ENCODE measurements at regions not wholly inside any gene's neighbourhood (a gene's known extent, or its start where the extent isn't known, plus 50 kb on each side); places are given as distances from the start of the nearest gene placed in this dataset.

DNA sequence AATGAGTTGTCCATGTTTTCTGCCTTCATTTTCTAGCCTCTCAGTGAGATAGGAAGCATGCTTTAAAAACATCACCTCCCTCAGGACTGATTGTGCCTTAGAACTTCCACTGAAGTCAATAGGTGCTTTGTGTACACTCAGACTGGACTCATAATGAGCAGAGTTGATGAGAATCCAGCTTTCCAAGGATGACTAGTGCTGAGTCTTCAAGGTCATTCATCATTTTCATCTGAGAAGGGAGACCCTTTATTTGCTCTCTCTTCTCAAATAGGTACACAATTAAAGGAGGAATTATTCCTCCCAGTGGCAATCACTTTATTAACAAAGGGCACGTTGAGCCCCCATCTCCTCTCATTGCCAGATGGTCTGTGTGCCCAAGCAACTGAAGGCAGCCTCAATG is 210.9 kb upstream of the PRKD1 start:
- WGBS (ENCODE audit: missing lambda C conversion rate) = 0% methylated on average over 1 of the region's 1 CpG
- no peak for TF ChIP-seq POLR2AphosphoS2 (conservative IDR thresholded peaks at IDR 0.05; ENCODE audit: low read length)
- no peak overlapping the region for H3K4me2 ChIP-seq
- ATAC-seq (no peak), DNase-seq (ENCODE audit: low read depth in 1 of 2, low spot score in 1 of 2) (no peak), FAIRE-seq (no peak)
- H3K4me3 ChIP-seq = no peak overlapping the region
- no peak overlapping the region for H3K27ac ChIP-seq
- H3K4me1 ChIP-seq = no peaks in the 10 kb centered on the region
- POLR2A ChIA-PET = no interaction called here
- CTCF ChIA-PET = no interaction called here
- no peaks in the 10 kb centered on the region for H3K9me3 ChIP-seq

DNA sequence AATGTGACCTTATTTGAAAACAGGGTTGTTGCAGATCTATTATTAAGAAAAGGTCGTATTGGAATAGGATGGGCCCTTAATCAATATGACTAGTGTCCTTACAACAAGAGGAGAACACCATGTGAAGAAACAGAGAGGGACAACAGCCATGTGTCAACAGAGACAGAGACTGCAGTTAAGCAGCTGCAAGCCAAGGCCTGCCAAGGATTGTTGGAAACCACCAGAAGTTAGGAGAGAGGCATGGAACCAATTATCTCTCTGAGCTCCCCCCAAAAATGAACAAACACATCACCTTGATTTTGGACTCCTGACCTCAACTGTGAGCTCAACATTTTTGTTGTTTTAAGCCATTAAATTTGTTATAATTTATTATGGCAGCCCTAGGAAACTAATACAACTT is 214.6 kb upstream of the PRKD1 start:
- ChIA-PET POLR2A (no interaction called here), CTCF (no interaction called here)
- WGBS (ENCODE audit: missing lambda C conversion rate) = 0% methylated on average over 1 of the region's 1 CpG
- no peak for ATAC-seq
- H3K4me2 ChIP-seq = no peak overlapping the region
- DNase-seq (ENCODE audit: low read depth in 1 of 2, low spot score in 1 of 2) = no peak
- H3K4me3 ChIP-seq = no peak overlapping the region
- FAIRE-seq = no peak
- H3K27ac ChIP-seq = no peak overlapping the region
- no peak for TF ChIP-seq FOXS1 (CRISPR knock-in tag; IDR thresholded peaks at IDR 0.05)
- TF ChIP-seq EP300 (IDR thresholded peaks at IDR 0.05) = no peak
- TF ChIP-seq JUN (IDR thresholded peaks at IDR 0.05) = no peak
- no peak for TF ChIP-seq NFE2L2 (conservative IDR thresholded peaks at IDR 0.05; ENCODE audit: low read length)
- TF ChIP-seq RARB (CRISPR knock-in tag; IDR thresholded peaks at IDR 0.05) = no peak
- no peak for TF ChIP-seq ZC3H11A (IDR thresholded peaks at IDR 0.05)
- no peak for TF ChIP-seq FOSL2 (IDR thresholded peaks at IDR 0.05)
- TF ChIP-seq FOSL2 (CRISPR knock-in tag; IDR thresholded peaks at IDR 0.05) = no peak
- TF ChIP-seq POLR2AphosphoS2 (conservative IDR thresholded peaks at IDR 0.05; ENCODE audit: low read length) = no peak
- TF ChIP-seq, protein P1, sequence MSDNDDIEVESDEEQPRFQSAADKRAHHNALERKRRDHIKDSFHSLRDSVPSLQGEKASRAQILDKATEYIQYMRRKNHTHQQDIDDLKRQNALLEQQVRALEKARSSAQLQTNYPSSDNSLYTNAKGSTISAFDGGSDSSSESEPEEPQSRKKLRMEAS (IDR thresholded peaks at IDR 0.05) = no peak
- TF ChIP-seq HOXB5 (CRISPR knock-in tag; IDR thresholded peaks at IDR 0.05) = no peak
- TF ChIP-seq MAFK (IDR thresholded peaks at IDR 0.05; ENCODE audit: partially characterized antibody) = no peak
- no peak for TF ChIP-seq ESRRA (IDR thresholded peaks at IDR 0.05; ENCODE audit: borderline replicate concordance, low read length)
- TF ChIP-seq RFX5 (IDR thresholded peaks at IDR 0.05) = no peak
- no peak for TF ChIP-seq ZSCAN20 (CRISPR knock-in tag; IDR thresholded peaks at IDR 0.05)
- no peaks in the 10 kb centered on the region for H3K4me1 ChIP-seq
- no peaks in the 10 kb centered on the region; the same call in 2 of the 3 replicates for H3K9me3 ChIP-seq

GRCh38 chr14:30143627-30144026 is 216.0 kb upstream of the PRKD1 start:
- ChIA-PET CTCF (no interaction called here), POLR2A (no interaction called here)
- Histone ChIP-seq H3K4me2 (no peak overlapping the region), H3K27ac (no peak overlapping the region), H3K9me3 (no peaks in the 10 kb centered on the region; the same call in 2 of the 3 replicates), H3K4me3 (no peak overlapping the region), H3K4me1 (no peaks in the 10 kb centered on the region)
- no peak for FAIRE-seq
- no peak for ATAC-seq
- TF ChIP-seq EHMT2 (IDR thresholded peaks at IDR 0.05; ENCODE audit: low read depth) (no peak), BHLHE40 (IDR thresholded peaks at IDR 0.05; ENCODE audit: low read depth, low read length) (no peak), RCOR1 (IDR thresholded peaks at IDR 0.05; ENCODE audit: low read depth, low read length) (no peak), RNF2 (IDR thresholded peaks at IDR 0.05; ENCODE audit: borderline replicate concordance, low read depth) (no peak), ZSCAN20 (CRISPR knock-in tag; IDR thresholded peaks at IDR 0.05) (no peak), KDM1A (IDR thresholded peaks at IDR 0.05; ENCODE audit: low read depth) (no peak), CTCF (IDR thresholded peaks at IDR 0.05) (no peak), HMGXB4 (CRISPR knock-in tag; IDR thresholded peaks at IDR 0.05; ENCODE audit: borderline replicate concordance) (no peak), HEYL (CRISPR knock-in tag; IDR thresholded peaks at IDR 0.05) (no peak), NR3C1 (IDR thresholded peaks at IDR 0.05) (no peak), ESRRA (IDR thresholded peaks at IDR 0.05; ENCODE audit: borderline replicate concordance, low read length) (no peak), TFCP2L1 (CRISPR knock-in tag; IDR thresholded peaks at IDR 0.05) (no peak), HOXA7 (CRISPR knock-in tag; IDR thresholded peaks at IDR 0.05) (no peak)
- TF ChIP-seq, protein P2, sequence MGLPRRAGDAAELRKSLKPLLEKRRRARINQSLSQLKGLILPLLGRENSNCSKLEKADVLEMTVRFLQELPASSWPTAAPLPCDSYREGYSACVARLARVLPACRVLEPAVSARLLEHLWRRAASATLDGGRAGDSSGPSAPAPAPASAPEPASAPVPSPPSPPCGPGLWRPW (IDR thresholded peaks at IDR 0.05) = no peak
- TF ChIP-seq, protein P3, sequence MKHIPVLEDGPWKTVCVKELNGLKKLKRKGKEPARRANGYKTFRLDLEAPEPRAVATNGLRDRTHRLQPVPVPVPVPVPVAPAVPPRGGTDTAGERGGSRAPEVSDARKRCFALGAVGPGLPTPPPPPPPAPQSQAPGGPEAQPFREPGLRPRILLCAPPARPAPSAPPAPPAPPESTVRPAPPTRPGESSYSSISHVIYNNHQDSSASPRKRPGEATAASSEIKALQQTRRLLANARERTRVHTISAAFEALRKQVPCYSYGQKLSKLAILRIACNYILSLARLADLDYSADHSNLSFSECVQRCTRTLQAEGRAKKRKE (CRISPR knock-in tag; IDR thresholded peaks at IDR 0.05; ENCODE audit: low read depth) = no peak
- TF ChIP-seq, protein P4, sequence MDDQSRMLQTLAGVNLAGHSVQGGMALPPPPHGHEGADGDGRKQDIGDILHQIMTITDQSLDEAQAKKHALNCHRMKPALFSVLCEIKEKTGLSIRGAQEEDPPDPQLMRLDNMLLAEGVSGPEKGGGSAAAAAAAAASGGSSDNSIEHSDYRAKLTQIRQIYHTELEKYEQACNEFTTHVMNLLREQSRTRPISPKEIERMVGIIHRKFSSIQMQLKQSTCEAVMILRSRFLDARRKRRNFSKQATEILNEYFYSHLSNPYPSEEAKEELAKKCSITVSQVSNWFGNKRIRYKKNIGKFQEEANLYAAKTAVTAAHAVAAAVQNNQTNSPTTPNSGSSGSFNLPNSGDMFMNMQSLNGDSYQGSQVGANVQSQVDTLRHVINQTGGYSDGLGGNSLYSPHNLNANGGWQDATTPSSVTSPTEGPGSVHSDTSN (IDR thresholded peaks at IDR 0.05) = no peak
- DNase-seq (ENCODE audit: low read depth in 1 of 2, low spot score in 1 of 2) = no peak
